CD14-positive monocyte (primary cell): ENCODE measurements at regions not wholly inside any gene's neighbourhood (a gene's known extent, or its start where the extent isn't known, plus 50 kb on each side); places are given as distances from the start of the nearest gene placed in this dataset.

Source experiments
- DNase-seq, 3 donors: peaks; one replicate each; pipeline ENCODE4 v3.0.0-alpha.2; 2011 to 2022
- H2AFZ ChIP-seq: 2 replicates; pipeline ENCODE4 v1.6.0; 2012; ENCODE audit warnings: mild to moderate bottlenecking, low read depth, low read length, inconsistent platforms; ENCODE audit not compliant: insufficient read depth, poor library complexity, severe bottlenecking
- H3K27ac ChIP-seq, 2 donors: 1 replicate in 1 of 2; 2 replicates in 1 of 2; pipeline ENCODE4 v1.5.1; 2012 to 2013; ENCODE audit warnings: low read length in 2 of 2, control low read depth in 1 of 2, inconsistent platforms in 1 of 2, low read depth in 1 of 2, mild to moderate bottlenecking in 1 of 2
- H3K27me3 ChIP-seq, 2 donors: one replicate each; pipeline versions ENCODE4 v1.6.0 to v1.6.1; 2011 to 2013; ENCODE audit warnings: low read length in 2 of 2; ENCODE audit not compliant: control insufficient read depth in 2 of 2, insufficient read depth in 2 of 2
- H3K36me3 ChIP-seq, 2 donors: replicated peaks in 1 of 2; 1 replicate in 1 of 2; 2 replicates in 1 of 2; pipeline versions ENCODE4 v1.5.1 to v1.6.1; 2012 to 2013; ENCODE audit warnings: low read length in 2 of 2, control low read depth in 1 of 2, inconsistent platforms in 1 of 2, mild to moderate bottlenecking in 1 of 2; ENCODE audit not compliant: insufficient read depth in 2 of 2, control insufficient read depth in 1 of 2
- H3K4me1 ChIP-seq, 2 donors: 1 replicate in 1 of 2; 2 replicates in 1 of 2; pipeline versions ENCODE4 v1.5.1 to v1.6.1; 2012 to 2013; ENCODE audit warnings: low read length in 2 of 2, control low read depth in 1 of 2, inconsistent platforms in 1 of 2, mild to moderate bottlenecking in 1 of 2, moderate library complexity in 1 of 2; ENCODE audit not compliant: insufficient read depth in 2 of 2, control insufficient read depth in 1 of 2
- H3K4me2 ChIP-seq: replicated peaks from 2 replicates; pipeline ENCODE3; 2012; ENCODE audit warnings: low read length, moderate library complexity, mild to moderate bottlenecking; ENCODE audit not compliant: poor library complexity, severe bottlenecking; ENCODE audit errors: extremely low read depth
- H3K4me3 ChIP-seq, 3 experiments: fragments of 200-600 bp in 1 of 3; sonication (generic) in 1 of 3; replicated peaks in 1 of 3; 1 replicate in 2 of 3; 2 replicates in 1 of 3; pipeline ENCODE4 v1.5.1; 2011 to 2013; ENCODE audit warnings: low read length in 3 of 3, mild to moderate bottlenecking in 3 of 3, control low read depth in 2 of 3, low read depth in 2 of 3, inconsistent platforms in 1 of 3, moderate library complexity in 1 of 3
- H3K79me2 ChIP-seq: 2 replicates; pipeline ENCODE4 v1.6.0; 2012; ENCODE audit warnings: mild to moderate bottlenecking, control low read depth, inconsistent platforms, low read length, moderate library complexity; ENCODE audit not compliant: insufficient read depth
- H3K9ac ChIP-seq: 2 replicates; pipeline ENCODE4 v1.6.0; 2017; ENCODE audit warnings: low read length, mild to moderate bottlenecking; ENCODE audit not compliant: insufficient read depth, poor library complexity, severe bottlenecking
- H3K9me3 ChIP-seq, 2 donors: replicated peaks in 1 of 2; 1 replicate in 1 of 2; 2 replicates in 1 of 2; pipeline versions ENCODE4 v1.5.1 to v1.6.1; 2012 to 2013; ENCODE audit warnings: low read length in 2 of 2, control low read depth in 1 of 2; ENCODE audit not compliant: control insufficient read depth in 1 of 2, insufficient read depth in 1 of 2
- H4K20me1 ChIP-seq: 2 replicates; pipeline ENCODE4 v1.6.0; 2012; ENCODE audit warnings: mild to moderate bottlenecking, low read length, control low read depth, moderate library complexity; ENCODE audit not compliant: insufficient read depth
- H3K27ac Mint-ChIP-seq, 7 donors: one replicate each; pipeline ENCODE4 v1.8.0; 2020; ENCODE audit warnings: mild to moderate bottlenecking in 7 of 7, mixed read lengths in 7 of 7, moderate library complexity in 6 of 7, inconsistent platforms in 2 of 7
- H3K27me3 Mint-ChIP-seq, 3 donors: one replicate each; pipeline ENCODE4 v1.8.0; 2021 to 2022; ENCODE audit warnings: low read depth in 3 of 3, mild to moderate bottlenecking in 3 of 3, mixed read lengths in 3 of 3, moderate library complexity in 3 of 3, inconsistent platforms in 1 of 3
- H3K36me3 Mint-ChIP-seq, 2 donors: one replicate each; pipeline ENCODE4 v1.8.0; 2020; ENCODE audit warnings: mixed read lengths in 2 of 2, inconsistent platforms in 1 of 2, mild to moderate bottlenecking in 1 of 2
- H3K4me1 Mint-ChIP-seq: one replicate; pipeline ENCODE4 v1.8.0; 2020; ENCODE audit warnings: mild to moderate bottlenecking, mixed read lengths
- H3K4me3 Mint-ChIP-seq, 2 donors: one replicate each; pipeline ENCODE4 v1.8.0; 2020; ENCODE audit warnings: mild to moderate bottlenecking in 2 of 2, mixed read lengths in 2 of 2, moderate library complexity in 1 of 2
- H3K9me3 Mint-ChIP-seq, 7 donors: one replicate each; pipeline ENCODE4 v1.8.0; 2020 to 2022; ENCODE audit warnings: mixed read lengths in 7 of 7, mild to moderate bottlenecking in 6 of 7, moderate library complexity in 6 of 7, inconsistent platforms in 2 of 7
- WGBS: methylation state at CpG from one replicate; pipeline ENCODE4 v1.1.5; 2013; ENCODE audit warnings: missing lambda C conversion rate; ENCODE audit not compliant: insufficient coverage; 5-methylcytosine and 5-hydroxymethylcytosine counted together
- intact Hi-C, 2 donors: fragments of 100-400 bp; cut with micrococcal nuclease; formaldehyde crosslinking; loops; one replicate each; pipeline versions ENCODE4 v1.15.0 to v1.15.1; 2023
- TF ChIP-seq, protein P1 (sequence below): fragments of 200-600 bp; IDR thresholded peaks from one replicate; pipeline ENCODE4 v1.8.0; 2022; ENCODE audit warnings: antibody characterized with exemption, mild to moderate bottlenecking

DNA sequence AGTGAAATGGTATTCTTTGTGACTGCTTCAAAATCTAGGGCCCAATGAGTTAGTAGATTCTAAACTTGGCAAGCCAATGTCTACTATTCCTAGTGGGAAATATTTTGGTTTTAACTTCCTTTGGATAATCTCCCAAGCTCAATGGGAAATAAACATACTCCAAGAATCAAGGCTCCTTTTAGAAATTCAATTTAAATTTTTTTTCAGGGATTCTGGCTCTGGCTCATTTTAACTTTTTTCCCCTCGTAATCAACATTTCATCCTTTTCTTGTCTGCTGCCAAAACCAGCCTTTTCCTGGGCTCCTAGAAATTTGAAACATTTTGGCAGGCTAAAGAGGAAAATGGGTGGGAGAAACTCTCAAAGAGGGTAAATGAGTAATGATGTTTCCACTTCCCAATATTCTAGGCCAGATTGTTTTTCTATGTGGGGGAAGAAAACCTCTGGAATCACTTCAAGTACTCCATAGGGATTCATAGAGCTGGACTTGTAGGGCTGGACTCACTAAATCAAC, 85.6 kb upstream of the AGR3 start:
- H3K9ac ChIP-seq, result no peak overlapping the region
- TF ChIP-seq, protein P1, sequence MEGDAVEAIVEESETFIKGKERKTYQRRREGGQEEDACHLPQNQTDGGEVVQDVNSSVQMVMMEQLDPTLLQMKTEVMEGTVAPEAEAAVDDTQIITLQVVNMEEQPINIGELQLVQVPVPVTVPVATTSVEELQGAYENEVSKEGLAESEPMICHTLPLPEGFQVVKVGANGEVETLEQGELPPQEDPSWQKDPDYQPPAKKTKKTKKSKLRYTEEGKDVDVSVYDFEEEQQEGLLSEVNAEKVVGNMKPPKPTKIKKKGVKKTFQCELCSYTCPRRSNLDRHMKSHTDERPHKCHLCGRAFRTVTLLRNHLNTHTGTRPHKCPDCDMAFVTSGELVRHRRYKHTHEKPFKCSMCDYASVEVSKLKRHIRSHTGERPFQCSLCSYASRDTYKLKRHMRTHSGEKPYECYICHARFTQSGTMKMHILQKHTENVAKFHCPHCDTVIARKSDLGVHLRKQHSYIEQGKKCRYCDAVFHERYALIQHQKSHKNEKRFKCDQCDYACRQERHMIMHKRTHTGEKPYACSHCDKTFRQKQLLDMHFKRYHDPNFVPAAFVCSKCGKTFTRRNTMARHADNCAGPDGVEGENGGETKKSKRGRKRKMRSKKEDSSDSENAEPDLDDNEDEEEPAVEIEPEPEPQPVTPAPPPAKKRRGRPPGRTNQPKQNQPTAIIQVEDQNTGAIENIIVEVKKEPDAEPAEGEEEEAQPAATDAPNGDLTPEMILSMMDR, result no peak
- no peak overlapping the region for H3K27ac Mint-ChIP-seq
- H3K36me3 Mint-ChIP-seq, result no peaks in the 10 kb centered on the region
- no peaks in the 10 kb centered on the region for H3K4me1 Mint-ChIP-seq
- H3K4me3 ChIP-seq, result no peak overlapping the region
- H3K27me3 Mint-ChIP-seq, result peaks cover 1 to 5% (median 2%) of the 10 kb centered on the region in 3 donors
- H3K4me3 Mint-ChIP-seq, result no peak overlapping the region
- no CpG with 5 or more reads among the region's 1 CpG for WGBS
- H3K4me2 ChIP-seq, result no peak overlapping the region
- peaks cover 6 to 8% of the 10 kb centered on the region in 2 donors for H3K9me3 ChIP-seq
- no peaks in the 10 kb centered on the region for H3K36me3 ChIP-seq
- H3K4me1 ChIP-seq, result no peaks in the 10 kb centered on the region
- H2AFZ ChIP-seq, result no peak overlapping the region
- H3K79me2 ChIP-seq, result no peaks in the 10 kb centered on the region
- H3K9me3 Mint-ChIP-seq, result peaks cover 5 to 14% (median 8%) of the 10 kb centered on the region in 7 donors
- intact Hi-C loops, result no loop called here
- no peak for DNase-seq
- H3K27ac ChIP-seq, result no peak overlapping the region
- no peaks in the 10 kb centered on the region for H3K27me3 ChIP-seq
- H4K20me1 ChIP-seq, result no peaks in the 10 kb centered on the region

DNA sequence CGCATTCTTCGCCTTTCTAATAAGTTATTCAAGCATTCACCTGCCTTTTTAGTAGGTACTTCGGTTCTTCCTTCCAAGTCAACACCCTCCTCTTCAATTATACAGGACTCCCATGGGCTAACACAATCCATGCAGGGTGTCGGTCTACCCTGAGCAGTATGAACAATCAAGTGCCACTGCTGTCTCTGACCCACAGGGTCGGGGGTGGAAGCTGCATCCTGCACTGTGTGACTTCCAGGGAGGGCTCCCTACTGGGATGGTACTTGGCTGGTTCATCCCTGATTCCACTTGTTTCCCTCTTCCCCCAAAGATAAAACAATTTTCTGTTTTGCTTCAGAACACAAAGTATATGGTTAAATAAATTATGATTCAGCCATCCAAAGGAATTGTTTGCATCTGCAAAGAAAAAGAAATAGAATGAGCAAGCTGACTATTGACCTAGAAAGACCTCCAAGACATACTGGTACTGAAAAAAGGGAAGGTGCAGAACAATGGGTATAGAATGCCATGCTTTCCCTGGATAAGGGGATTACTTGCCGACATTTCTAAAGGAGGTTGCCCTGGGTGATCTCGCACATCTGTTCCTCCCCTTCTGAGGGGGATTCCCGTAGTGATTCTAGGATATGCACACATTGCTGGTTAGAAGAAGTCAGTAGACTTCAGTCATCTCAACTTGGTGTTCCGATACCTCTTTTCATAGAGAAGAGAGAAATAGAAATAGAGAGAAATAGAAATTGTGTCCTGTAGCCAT, 89.1 kb upstream of the AGR3 start:
- Histone ChIP-seq H3K4me2 (no peak overlapping the region), H3K9me3 (peaks cover 1 to 2% of the 10 kb centered on the region in 2 donors), H2AFZ (no peak overlapping the region), H3K79me2 (no peaks in the 10 kb centered on the region), H3K36me3 (no peaks in the 10 kb centered on the region), H3K4me1 (peaks cover 5 to 7% of the 10 kb centered on the region in 2 donors), H3K27ac (no peak overlapping the region), H3K4me3 (no peak overlapping the region), H4K20me1 (no peaks in the 10 kb centered on the region), H3K27me3 (no peaks in the 10 kb centered on the region), H3K9ac (no peak overlapping the region)
- TF ChIP-seq, protein P1, result no peak
- no peak overlapping the region for H3K4me3 Mint-ChIP-seq
- peaks cover 0 to 3% (median 2%) of the 10 kb centered on the region in 3 donors for H3K27me3 Mint-ChIP-seq
- H3K36me3 Mint-ChIP-seq, result no peaks in the 10 kb centered on the region
- H3K27ac Mint-ChIP-seq, result no peak overlapping the region
- peaks cover under 1 to 5% (median 2%) of the 10 kb centered on the region in 7 donors for H3K9me3 Mint-ChIP-seq
- no peak for DNase-seq
- WGBS, result 95% methylated on average over 6 of the region's 9 CpGs
- intact Hi-C loops, result no loop called here
- H3K4me1 Mint-ChIP-seq, result peaks cover 5% of the 10 kb centered on the region
